ENCODE measurements at regions not wholly inside any gene's neighbourhood (a gene's known extent, or its start where the extent isn't known, plus 50 kb on each side); places are given as distances from the start of the nearest gene placed in this dataset.

GRCh38 chrX:43315622-43316021, 340.5 kb upstream of the MAOA start:
- TF ChIP-seq CTCF (IDR thresholded peaks at IDR 0.05), result no peak
- no peaks in the 10 kb centered on the region for H3K36me3 Mint-ChIP-seq (ENCODE audit: unreplicated experiment)
- no peak overlapping the region for H3K4me3 Mint-ChIP-seq (ENCODE audit: unreplicated experiment)
- peaks cover 11% of the 10 kb centered on the region for H3K9me3 Mint-ChIP-seq (ENCODE audit: unreplicated experiment)
- H3K27me3 Mint-ChIP-seq (ENCODE audit: unreplicated experiment), result no peaks in the 10 kb centered on the region
- DNase-seq (ENCODE audit: extremely low spot score, unreplicated experiment), result no peak
- H3K4me1 Mint-ChIP-seq (ENCODE audit: unreplicated experiment), result no peaks in the 10 kb centered on the region
- no peak overlapping the region for H3K27ac Mint-ChIP-seq (ENCODE audit: unreplicated experiment)

- Mint-ChIP-seq H3K36me3 (ENCODE audit: unreplicated experiment) (no peaks in the 10 kb centered on the region), H3K9me3 (ENCODE audit: unreplicated experiment) (peaks cover 13% of the 10 kb centered on the region), H3K27ac (ENCODE audit: unreplicated experiment) (no peak overlapping the region), H3K4me1 (ENCODE audit: unreplicated experiment) (no peaks in the 10 kb centered on the region), H3K27me3 (ENCODE audit: unreplicated experiment) (no peaks in the 10 kb centered on the region), H3K4me3 (ENCODE audit: unreplicated experiment) (no peak overlapping the region)
- no peak for TF ChIP-seq CTCF (IDR thresholded peaks at IDR 0.05)
- no peak for DNase-seq (ENCODE audit: extremely low spot score, unreplicated experiment)
Measured at GRCh38 chrX:43316146-43316545, 340.0 kb upstream of the MAOA start.

- H3K4me3 Mint-ChIP-seq (ENCODE audit: unreplicated experiment), result no peak overlapping the region
- TF ChIP-seq CTCF (IDR thresholded peaks at IDR 0.05), result no peak
- H3K9me3 Mint-ChIP-seq (ENCODE audit: unreplicated experiment), result peaks cover 15% of the 10 kb centered on the region
- H3K36me3 Mint-ChIP-seq (ENCODE audit: unreplicated experiment), result no peaks in the 10 kb centered on the region
- H3K27me3 Mint-ChIP-seq (ENCODE audit: unreplicated experiment), result no peaks in the 10 kb centered on the region
- no peak for DNase-seq (ENCODE audit: extremely low spot score, unreplicated experiment)
- H3K4me1 Mint-ChIP-seq (ENCODE audit: unreplicated experiment), result no peaks in the 10 kb centered on the region
- no peak overlapping the region for H3K27ac Mint-ChIP-seq (ENCODE audit: unreplicated experiment)
Measured at GRCh38 chrX:43317378-43317777, 338.7 kb upstream of the MAOA start.

GRCh38 chrX:43328358-43328946, 327.6 kb upstream of the MAOA start:
- Mint-ChIP-seq H3K4me3 (ENCODE audit: unreplicated experiment) (no peak overlapping the region), H3K9me3 (ENCODE audit: unreplicated experiment) (peaks cover 45% of the 10 kb centered on the region), H3K4me1 (ENCODE audit: unreplicated experiment) (no peaks in the 10 kb centered on the region), H3K27me3 (ENCODE audit: unreplicated experiment) (no peaks in the 10 kb centered on the region), H3K27ac (ENCODE audit: unreplicated experiment) (no peak overlapping the region), H3K36me3 (ENCODE audit: unreplicated experiment) (no peaks in the 10 kb centered on the region)
- TF ChIP-seq CTCF (IDR thresholded peaks at IDR 0.05), result no peak
- DNase-seq (ENCODE audit: extremely low spot score, unreplicated experiment), result no peak

- no peak overlapping the region for H3K4me3 Mint-ChIP-seq (ENCODE audit: unreplicated experiment)
- H3K27me3 Mint-ChIP-seq (ENCODE audit: unreplicated experiment), result no peaks in the 10 kb centered on the region
- H3K4me1 Mint-ChIP-seq (ENCODE audit: unreplicated experiment), result no peaks in the 10 kb centered on the region
- H3K27ac Mint-ChIP-seq (ENCODE audit: unreplicated experiment), result no peak overlapping the region
- TF ChIP-seq CTCF (IDR thresholded peaks at IDR 0.05), result no peak
- peaks cover 24% of the 10 kb centered on the region for H3K9me3 Mint-ChIP-seq (ENCODE audit: unreplicated experiment)
- no peak for DNase-seq (ENCODE audit: extremely low spot score, unreplicated experiment)
- H3K36me3 Mint-ChIP-seq (ENCODE audit: unreplicated experiment), result no peaks in the 10 kb centered on the region
Measured at GRCh38 chrX:43333543-43333942, 322.6 kb upstream of the MAOA start.
